Right ventricle myocardium inferior (tissue), 1 donor: ENCODE measurements at regions not wholly inside any gene's neighbourhood (a gene's known extent, or its start where the extent isn't known, plus 50 kb on each side); places are given as distances from the start of the nearest gene placed in this dataset.

Experiments
- ATAC-seq: fragments of 200-7000 bp; cut with Tn5 transposase; one replicate; pipeline ENCODE4 v1.9.1; 2020; ENCODE audit warnings: mild to moderate bottlenecking, moderate library complexity
- DNase-seq: peaks from one replicate; pipeline ENCODE4 v3.0.0; 2021; ENCODE audit errors: missing footprints
- intact Hi-C: fragments of 100-400 bp; cut with DNase I; formaldehyde crosslinking; loops from one replicate; pipeline ENCODE4 v1.11.0; 2022
- donor health status: DM: no; HTN: yes; CAD: no; lungs with severe emphysema.

DNA sequence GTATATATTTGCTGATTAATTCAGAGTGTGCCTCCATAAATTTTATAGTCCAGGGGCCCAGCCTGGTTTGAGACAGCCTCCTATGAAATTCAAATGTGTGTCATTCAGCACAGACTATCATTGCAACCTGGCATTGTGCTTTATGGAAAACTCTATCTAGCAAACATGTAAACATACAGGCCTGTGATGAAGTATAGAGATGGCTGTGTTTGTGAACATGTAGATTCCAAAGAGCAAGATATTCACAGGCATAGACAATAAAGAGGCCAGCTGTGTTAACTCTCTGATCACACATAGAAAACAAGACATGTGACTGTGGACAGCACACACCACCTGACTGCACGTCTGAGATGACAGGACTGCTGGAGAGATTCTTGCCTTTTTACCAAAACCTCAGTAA lies 297.9 kb downstream of the EN1 start:
- ATAC-seq (no peak), DNase-seq (no peak)
- intact Hi-C loops = no loop called here

DNA sequence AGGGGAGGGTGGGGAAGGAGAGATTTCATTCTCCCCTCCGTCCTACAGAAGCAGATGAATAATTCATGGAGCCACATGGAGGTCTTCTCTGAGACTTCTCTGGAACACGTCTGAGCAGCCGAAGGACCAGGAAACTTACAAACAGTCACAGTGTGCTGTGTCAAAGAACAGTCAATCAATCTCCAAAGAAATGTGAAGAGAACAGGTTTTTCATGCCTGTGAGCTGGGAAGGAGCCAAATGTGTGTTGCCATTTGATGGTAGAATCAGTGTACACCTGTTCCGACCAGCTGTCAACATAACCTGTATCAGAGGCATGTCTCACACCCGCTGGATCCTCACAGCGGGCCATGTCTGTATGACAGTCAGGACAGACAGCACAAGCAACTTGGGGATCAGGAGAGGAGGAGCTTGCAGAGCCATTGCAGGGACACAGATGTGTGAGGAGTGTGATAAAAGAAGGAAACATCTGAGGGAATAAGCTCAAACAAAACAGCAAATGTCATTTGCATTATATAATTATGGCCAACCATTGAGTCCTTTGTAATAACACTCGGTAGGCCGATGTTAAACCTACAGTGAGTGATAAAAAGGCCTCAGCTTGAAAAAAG lies 298.5 kb downstream of the EN1 start:
- DNase-seq (no peak), ATAC-seq (no peak)
- intact Hi-C loops = no loop called here

DNA sequence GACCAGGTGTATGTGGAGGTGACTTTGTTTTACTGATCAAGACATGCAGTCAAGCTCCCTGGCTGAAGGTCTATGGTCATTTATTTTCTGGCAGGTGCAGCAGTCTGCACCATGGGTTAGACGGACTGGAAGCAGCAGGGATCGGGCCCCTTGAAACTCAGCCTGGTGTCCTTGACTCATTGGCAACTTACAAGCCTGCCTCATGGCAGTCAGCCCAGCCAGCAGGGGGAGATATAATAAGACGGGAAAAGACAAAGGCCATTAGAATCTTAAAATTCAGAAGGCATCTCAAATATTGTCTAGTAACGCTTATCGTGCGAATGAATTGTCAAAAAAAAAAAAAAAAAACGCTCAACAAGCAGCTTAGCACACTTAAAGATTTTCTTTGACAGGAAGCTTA lies 308.2 kb downstream of the EN1 start:
- intact Hi-C loops = no loop called here
- DNase-seq = no peak
- no peak for ATAC-seq

DNA sequence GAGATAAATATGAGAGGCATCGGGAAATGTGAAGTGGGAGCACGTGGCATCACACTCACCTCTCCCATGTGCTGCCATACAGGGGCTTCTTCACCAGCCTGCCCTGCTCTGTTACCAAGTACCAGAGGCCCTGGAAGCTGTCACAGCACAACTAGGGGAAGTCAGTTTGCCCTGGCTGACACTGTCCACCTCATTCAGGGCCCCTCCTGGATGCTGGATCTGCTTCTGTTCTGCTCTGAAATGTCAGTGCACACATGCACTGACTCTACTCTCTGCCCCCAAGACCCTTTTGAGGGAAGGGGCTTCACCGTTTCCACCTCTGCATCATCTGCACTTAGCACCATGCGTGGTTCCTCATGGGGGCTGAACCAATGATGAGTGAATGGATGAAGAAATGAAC lies 311.1 kb downstream of the EN1 start:
- no peak for DNase-seq
- no peak for ATAC-seq
- intact Hi-C loops = no loop called here

DNA sequence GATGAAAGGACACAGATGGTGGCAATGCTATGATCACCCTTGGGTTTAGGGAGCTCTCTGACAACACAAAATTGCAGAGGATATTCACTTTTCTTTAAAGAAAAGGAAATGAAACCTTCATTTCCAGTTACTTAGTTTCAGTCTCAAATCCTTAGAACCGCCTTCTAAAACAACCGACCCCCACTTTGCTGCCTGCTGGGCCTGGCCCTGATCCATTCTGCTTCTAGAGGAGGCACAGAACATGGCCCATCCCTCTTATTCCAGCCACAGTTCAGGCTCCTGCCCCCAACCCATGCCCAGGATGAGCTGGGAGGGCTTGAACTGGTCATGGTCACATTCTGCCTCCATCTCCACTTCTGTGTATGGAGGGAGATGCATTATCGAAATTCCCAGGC lies 311.6 kb downstream of the EN1 start:
- DNase-seq (no peak), ATAC-seq (no peak)
- intact Hi-C loops = no loop called here

DNA sequence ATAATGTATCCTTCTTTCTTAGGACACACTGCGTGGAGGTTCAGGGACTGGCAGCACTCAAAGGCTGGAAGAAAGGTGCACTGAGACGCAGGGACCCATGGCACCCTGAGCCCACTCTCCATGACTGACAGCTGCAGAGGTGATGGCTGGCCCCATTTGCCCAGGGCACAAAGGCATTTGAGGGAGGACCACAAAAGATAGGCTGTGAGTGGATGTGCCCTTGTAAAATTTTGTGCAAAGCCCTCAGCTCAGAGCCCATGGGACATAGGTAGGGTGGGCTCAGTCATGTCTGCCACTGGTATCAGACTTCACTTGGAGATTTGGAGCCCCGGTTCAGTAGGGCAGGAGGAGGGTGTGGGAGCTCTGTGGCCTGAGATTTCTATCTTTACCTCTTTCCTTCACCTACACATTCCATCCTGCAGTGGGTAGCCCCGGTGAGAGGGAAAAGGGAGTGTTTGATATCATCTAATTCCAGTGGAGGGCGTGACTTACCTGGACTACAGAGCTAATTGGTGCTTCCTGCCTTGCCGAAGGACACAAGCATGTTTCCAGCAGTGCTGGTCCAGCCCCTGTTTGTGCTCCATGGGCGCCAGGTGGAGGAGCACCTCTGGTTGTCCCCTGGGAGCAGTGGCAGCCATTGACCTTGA lies 312.2 kb downstream of the EN1 start:
- DNase-seq (no peak), ATAC-seq (no peak)
- intact Hi-C loops = no loop called here

DNA sequence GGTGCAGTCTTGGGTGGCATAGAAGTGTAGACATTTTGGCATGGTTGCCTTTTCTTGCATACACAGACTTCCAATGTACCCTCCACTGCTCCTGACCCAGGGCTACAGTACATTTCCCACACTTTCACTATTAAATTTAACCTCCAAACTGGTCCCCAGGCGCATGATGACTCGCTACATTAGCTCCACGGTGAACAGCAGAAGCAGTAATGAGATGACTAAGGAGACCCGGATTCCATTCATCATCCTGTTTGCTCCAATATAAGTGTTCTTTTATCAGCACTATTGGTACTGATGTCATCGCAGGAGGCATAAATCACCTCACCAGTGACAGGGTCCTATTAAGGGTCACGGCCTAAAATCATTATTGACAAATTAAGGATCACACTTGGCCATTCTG lies 316.5 kb downstream of the EN1 start:
- DNase-seq (no peak), ATAC-seq (no peak)
- intact Hi-C loops = no loop called here

DNA sequence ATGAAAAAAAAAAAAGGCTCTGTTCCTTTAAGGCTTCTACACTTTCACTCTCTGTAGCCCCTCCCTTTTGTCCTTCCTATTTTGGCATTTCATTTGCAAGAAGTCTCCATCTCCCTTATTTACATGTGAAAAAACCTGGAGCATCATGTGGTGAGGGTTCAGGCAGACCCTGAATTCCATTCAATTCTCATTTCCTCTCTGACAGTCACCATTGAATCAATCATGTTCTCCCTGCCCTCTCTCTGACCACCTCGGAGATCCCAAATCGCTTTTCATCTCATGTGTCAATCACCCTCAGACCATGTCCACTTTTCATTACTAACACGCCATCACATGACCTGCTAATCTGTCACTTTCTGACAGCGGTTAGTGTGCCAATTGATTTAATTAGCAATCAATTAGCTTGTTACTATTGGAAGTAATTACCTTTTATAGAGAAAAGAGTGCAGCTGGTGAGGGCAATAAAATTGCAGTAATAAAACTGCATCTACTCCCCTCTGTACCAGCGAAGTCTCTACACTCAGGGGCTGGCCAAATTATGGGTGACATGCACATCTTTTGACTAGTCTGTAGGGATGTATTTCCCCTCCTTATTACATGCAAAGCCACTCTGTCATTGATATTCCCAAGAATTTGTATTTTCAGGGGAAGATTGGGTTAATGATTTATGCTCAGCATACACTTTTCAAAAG lies 317.4 kb downstream of the EN1 start:
- ATAC-seq (no peak), DNase-seq (no peak)
- intact Hi-C loops = no loop called here

DNA sequence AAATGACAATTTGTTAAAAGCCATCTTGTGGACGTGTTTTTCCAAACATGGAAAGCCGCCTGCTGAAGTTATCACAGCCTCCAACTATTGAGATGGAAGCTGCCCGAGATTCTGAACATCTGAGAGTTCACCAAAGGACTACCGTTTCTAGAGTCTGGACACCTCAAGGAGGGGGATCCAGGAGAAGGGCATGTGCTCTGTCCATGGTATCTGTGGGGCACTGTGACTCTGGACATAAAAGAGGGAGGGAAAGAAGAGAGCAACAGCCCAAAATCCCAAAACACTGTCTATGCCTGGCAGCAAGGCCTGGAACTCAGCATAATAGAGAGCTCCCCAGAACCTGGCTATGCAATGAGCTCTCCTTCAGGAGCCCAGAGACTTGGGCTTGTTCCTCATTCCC lies 319.9 kb downstream of the EN1 start:
- ATAC-seq (no peak), DNase-seq (no peak)
- intact Hi-C loops = no loop called here

DNA sequence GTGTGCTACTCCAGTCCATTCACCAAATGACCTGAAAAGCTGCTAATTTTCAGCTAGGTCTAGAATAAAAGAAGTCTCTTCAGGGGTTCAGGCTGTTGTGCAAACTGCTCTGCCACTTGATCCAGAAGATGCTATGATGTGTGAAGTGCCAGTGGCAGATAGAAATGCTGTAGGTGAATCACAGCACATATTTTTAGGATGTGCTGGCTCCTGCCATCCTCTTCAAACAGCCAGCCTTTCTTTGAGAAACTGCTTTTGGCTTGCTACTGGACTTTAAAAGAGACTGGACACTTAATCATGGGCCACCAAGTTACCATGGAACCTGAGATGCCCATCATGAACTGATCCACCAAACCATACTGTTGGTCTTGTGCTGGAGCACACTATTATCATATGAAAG lies 322.1 kb downstream of the EN1 start:
- intact Hi-C loops = no loop called here
- DNase-seq (no peak), ATAC-seq (no peak)

DNA sequence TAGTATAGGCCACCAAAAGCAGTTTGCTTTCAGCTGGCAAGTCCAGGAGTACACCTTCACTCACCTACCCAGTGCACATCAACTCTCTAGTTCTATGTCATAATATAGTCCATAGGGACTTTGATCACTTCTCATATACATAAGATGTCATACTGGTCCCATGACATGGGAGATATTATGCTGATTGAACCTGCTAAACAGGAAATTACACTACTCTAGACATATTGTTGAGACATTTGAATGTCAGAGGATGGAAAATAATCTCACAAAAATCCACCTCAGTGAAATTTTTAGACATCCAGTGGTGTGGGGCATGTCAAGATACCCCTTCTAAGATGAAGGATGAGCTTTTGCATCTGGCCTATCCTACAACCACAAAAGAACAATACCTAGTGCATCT lies 322.5 kb downstream of the EN1 start:
- no peak for DNase-seq
- intact Hi-C loops = no loop called here
- ATAC-seq = no peak

DNA sequence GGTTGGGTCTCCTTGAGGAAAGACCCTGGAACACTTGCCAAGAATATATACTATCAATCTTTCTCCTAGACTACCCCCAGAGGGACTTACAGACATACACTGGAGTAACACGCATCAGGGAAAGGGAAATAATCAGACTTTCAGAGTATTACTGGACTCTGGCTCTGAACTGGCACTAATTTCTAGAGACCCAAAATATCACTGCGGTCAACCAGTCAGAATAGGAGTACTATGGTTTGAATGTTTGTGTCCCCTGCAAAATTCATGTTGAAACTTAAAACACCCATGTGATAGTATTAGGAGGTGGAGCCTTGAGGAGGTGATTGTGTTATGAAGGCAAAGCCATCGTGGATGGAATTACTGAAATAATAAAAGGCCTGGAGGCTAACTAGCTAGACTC lies 323.7 kb downstream of the EN1 start:
- no peak for DNase-seq
- intact Hi-C loops = no loop called here
- no peak for ATAC-seq

DNA sequence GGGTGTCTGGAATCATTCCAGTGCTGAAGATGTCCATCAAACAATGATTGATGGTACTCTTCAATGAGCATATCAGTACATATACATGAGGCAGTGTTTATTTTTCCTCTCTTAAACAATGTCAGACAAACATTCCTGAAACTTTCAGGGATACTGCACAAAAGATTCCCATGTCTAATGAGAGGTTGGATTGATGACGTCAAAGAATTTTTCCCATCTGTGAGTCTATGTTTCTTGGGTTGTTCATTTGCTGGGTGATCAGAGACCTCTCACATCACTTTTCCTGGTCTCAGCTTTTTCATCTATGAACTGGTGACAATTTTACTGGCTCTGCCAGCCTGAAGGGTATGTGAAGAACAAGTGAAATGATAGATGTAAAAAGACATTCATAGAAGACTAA lies 325.5 kb downstream of the EN1 start:
- intact Hi-C loops = no loop called here
- DNase-seq (no peak), ATAC-seq (no peak)

DNA sequence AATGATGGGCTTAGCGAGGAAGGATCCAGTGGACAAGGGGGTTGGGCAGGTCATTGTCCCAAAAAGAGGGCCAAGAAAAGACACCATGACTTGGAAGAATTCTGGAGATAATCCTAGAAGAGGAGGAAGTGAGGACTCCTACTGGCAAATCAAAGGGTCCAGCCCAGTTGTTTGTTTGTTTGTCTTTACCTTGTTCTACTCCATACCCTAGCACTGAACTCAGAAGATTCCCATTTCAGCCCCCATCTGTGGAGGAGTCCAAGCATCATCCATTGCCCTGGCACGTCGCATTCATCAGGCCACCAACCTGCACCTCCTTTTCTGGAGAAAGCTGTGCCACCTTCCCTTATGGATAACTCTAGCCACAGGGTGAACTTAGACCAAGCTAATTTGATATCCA lies 326.2 kb downstream of the EN1 start:
- DNase-seq (no peak), ATAC-seq (no peak)
- intact Hi-C loops = no loop called here

DNA sequence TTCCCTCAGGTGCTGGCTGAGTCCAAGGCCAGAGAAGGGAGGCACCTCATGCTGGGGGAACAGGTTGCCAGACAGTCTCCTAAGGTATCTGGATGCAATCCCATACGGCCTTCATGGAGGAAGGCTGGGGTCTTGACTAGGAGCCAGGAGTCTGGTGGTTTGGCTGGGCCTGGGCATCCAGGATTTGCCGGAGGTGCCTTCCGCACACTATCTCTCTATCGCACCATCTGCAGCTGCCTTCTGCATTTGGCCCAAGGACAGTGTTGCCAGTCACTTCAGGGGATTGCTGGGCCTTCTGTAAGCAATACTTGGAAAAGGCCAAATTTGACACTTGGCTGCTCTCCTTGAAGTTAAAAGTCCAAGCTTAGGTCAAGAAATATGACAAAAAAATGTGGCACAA lies 327.2 kb downstream of the EN1 start:
- ATAC-seq (no peak), DNase-seq (no peak)
- intact Hi-C loops = no loop called here

DNA sequence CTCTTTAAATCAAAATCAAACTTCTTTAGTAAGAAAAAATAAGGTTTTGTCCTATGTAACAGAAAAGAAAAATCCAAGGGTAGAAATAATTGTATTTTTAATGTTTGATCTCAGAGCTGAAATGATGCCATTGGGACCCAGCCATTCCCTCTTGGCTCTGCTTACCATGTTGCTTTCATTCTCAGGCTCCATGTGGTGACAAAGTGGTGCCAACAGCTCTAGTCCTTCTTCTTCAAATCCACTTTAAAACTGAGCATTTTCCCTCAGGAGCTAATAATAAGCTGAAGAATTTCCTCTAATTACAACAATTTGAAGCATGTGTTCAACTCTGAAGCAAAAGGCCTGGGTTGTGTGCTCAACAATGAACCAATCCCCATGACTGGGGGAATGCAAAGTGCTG lies 327.9 kb downstream of the EN1 start:
- intact Hi-C loops = no loop called here
- no peak for DNase-seq
- no peak for ATAC-seq

DNA sequence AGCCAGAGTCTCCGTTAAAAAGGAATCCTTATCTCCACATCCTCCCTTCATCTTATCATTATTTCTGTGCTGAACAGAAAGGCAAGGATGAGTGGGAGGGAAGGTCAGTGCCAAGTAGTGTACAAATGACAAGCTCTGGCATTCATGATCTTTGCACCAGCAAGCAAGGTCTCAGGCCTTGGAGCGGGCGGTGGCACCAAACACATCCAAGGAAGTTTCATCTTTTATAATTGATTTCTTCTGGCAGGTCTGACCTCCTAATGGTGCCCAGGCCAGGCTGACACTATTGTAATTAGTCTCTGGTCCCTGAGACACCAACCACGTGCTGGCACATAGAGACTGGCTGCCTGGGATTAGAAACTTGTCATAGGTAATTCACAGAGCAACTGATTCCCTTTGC lies 336.6 kb downstream of the EN1 start:
- intact Hi-C loops = no loop called here
- no peak for DNase-seq
- ATAC-seq = no peak

DNA sequence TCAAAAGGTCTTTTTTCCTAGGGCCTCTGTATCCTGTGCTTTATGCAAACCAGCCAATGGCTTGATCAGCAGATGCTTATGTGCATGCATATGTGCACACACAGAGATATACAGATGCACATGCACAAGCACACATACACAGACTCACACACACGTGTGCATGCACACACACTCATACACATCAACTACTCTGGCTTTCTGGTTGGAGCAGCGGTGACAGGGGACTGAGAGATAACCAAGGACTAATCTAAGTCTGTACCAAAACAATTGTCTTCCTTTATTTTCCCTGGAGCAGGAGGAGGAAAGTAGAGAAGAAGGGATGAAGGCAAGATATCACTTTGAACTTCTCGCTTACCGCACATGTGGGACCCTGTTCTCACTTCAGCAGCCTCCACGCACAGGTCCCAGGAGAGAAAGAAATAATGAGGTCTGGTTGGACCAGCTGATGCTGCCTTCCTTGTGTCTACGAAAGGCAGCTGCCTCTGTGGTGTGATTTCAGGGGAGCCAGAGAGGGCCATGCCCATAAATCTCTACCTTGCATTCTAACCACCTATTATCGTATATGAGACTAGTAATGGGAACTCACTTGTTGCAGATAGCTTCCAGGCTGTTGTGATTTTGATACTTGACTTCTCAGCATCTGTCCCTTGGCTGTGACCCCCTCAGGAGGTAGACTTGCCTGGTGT lies 338.0 kb downstream of the EN1 start:
- intact Hi-C loops = no loop called here
- no peak for ATAC-seq
- DNase-seq = no peak

DNA sequence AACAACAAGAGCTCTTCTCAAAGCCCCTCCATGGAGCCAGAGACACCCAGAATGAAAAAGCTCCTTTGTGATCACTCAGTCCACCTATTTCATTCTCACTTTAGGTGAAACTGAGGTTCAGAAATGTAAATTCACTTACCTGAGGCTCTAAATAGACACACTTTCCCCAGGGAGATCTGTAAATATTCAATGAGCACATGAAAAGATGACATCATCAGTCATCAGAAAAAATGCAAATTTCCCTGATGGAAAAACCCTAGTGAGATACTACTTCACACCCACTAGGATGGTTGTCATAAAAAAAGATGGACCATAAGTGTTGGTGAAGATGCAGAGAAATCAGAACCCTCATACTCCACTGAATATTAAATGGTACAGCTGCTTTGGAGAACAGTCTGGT lies 339.2 kb downstream of the EN1 start:
- intact Hi-C loops = no loop called here
- ATAC-seq (no peak), DNase-seq (no peak)

DNA sequence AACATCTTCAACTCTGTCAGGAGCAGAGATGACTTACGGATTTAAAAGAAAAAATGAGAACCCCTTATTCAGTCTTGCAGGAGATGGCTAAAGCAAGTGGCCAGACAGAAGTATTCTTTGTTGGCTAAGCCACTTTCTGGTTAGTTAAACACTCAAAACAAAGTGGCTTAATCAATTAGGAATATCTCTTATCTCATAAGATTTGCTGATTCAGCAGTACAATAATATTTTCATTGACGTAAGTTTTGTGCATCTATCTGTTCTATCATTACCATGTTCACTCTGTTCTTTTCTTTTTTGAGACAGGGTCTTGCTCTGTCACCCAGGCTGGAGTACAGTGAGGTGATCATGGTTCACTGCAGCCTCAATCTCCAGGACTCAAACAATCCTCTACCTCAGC lies 342.0 kb downstream of the EN1 start:
- ATAC-seq (no peak), DNase-seq (no peak)
- intact Hi-C loops = no loop called here
